ENCODE measurements at regions not wholly inside any gene's neighbourhood (a gene's known extent, or its start where the extent isn't known, plus 50 kb on each side); places are given as distances from the start of the nearest gene placed in this dataset.
"Not testable (repeated sequence)": the region's sequence is repeated elsewhere in the genome, so short reads cannot be mapped to it uniquely, and the experiment has no call there.

GRCh38 chr10:62996925-62997324, 136.2 kb upstream of the NRBF2 start:
- DNase-seq (ENCODE audit: low spot score), result no peak

DNA sequence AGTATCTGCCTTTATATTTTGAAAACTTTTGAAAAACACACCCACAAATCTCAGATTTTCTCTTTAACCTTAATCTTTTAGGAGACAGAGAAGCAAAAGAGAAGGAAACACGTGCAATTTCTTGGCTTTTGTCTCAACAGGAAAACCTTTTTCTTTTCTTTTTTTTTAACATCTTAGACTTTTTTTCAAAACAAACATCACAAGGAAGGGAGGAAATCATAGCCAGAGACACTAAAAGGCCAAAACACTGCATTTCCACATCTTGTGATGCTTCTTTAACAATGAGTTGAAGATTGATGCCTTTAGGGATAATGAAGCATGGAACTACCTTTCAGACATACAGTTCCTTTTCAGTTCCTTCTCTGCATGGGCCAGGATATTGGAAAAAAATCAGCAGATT, 136.6 kb upstream of the NRBF2 start:
- no peak for DNase-seq (ENCODE audit: low spot score)

GRCh38 chr10:62993121-62993520, 140.0 kb upstream of the NRBF2 start:
- DNase-seq (ENCODE audit: low spot score), result no peak

- DNase-seq (ENCODE audit: low spot score), result no peak
These were observed 140.9 kb upstream of the NRBF2 start for GRCh38 chr10:62992145-62992721.

GRCh38 chr10:62990126-62990525, 143.0 kb upstream of the NRBF2 start:
- no peak for DNase-seq (ENCODE audit: low spot score)

- DNase-seq (ENCODE audit: low spot score), result no peak
These were observed 147.1 kb upstream of the NRBF2 start for GRCh38 chr10:62985807-62986600.

- no peak for DNase-seq (ENCODE audit: low spot score)
These were observed 152.0 kb upstream of the NRBF2 start for GRCh38 chr10:62981096-62981495.

DNA sequence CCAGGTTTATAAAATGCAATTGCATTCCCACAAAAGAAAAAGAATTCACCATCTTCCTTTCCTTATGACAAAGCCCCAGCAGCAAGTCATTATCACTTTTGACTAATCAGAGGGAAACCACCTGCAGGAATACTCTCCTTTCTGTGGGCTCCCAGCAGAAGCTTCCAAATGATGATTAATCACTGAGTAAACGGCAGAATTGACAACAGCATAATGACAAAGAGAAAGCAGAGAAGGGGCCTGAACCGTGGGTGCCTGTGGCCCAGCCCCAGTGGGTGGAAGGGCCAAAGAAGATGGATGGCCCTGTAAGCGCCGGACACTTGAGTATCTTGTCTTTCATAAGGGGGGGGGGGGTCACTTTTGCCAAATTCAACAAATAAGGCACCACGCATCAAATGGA, 152.4 kb upstream of the NRBF2 start:
- no peak for DNase-seq (ENCODE audit: low spot score)

DNA sequence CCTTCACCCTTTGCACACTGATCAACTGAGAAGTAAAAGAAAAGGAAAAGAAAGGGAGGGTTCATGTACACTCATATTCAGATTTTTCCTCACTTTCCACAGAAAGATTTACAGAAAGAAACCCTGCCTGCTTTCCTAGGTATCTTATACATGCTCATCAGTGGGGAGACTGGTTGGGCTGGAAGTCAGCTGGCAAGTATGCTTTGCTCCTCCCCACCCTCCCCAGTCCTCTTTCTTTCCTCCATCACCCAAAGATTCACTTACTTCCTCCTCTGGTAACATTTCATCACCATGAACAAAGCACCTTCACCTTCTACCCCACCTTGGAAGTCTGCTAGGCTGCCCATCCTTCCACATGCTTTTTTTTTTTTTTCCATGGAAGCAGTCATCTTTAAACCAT, 153.2 kb upstream of the NRBF2 start:
- DNase-seq (ENCODE audit: low spot score), result no peak

- DNase-seq (ENCODE audit: low spot score), result no peak
These were observed 154.6 kb upstream of the NRBF2 start for GRCh38 chr10:62978482-62978881.

- DNase-seq (ENCODE audit: low spot score), result not testable (repeated sequence)
These were observed 158.3 kb upstream of the NRBF2 start for GRCh38 chr10:62974795-62975194.

DNA sequence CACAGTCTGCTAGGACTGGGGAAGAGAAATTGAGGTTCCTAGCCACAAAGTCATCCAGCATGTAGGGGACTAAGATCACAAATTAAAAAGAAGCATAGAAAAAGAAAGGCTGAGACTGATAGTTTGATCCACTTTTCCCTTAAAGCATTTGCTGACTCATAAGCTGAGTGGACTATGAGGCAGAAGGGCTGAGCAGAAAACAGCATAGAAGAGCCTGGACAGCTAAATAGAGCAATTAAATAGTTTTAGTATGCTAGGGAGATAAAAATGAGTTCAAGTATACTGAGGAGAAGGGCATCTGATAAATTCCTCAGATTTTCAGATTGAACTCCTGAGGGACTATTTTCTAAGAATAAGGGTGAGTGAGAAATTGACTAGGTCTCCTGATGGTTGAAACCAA, 155.9 kb upstream of the EGR2 start:
- no peak for DNase-seq (ENCODE audit: low spot score)

DNA sequence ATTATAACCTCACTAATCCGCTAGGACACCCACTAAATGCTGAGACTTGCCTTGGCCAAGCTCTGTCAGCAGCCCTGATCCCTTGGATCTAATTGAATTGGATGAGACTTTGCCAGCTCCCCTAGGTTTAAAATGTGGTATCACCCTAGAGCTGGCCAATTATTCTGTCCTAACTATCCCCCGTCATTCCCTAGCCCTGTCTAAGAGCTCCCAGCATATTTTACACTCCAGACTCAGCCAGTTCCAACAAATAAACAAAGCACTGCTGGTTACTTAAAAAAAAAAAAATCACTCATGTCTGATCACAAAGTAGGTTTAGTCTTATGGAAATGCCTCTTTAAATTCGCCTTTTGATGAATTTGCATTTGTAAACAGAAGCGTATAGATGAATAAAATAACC, 147.9 kb upstream of the EGR2 start:
- no peak for DNase-seq (ENCODE audit: low spot score)

DNA sequence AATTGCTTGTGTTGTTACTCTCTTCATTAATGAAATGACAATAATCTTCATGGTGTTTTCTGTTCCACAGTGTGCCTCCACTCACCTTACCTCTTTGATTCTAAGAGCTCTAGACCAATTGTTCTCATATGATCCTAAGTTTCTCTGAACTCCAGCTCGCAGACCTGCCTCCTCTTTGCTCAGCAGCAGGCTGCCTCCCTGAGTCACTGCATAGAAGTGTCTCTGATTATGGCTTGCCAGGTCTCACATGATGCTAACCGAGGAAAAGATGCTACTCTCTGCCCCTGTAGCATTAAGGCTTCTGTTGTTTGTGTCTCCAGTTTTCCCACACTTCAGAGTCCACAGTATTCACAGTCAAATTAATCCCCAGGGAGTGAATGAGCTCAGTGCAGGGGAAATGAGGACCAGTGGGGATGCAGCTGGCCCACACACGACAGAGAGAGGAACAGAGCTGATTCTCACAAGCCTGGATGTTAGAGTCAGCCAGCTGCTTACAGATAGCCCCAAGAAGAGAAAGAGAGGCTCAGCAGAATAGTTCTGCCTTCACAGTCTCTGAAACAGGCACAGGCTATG, 145.9 kb upstream of the EGR2 start:
- DNase-seq (ENCODE audit: low spot score), result no peak

GRCh38 chr10:62960416-62960815, 144.2 kb upstream of the EGR2 start:
- DNase-seq (ENCODE audit: low spot score), result no peak

GRCh38 chr10:62959553-62959952, 143.4 kb upstream of the EGR2 start:
- DNase-seq (ENCODE audit: low spot score), result no peak

DNA sequence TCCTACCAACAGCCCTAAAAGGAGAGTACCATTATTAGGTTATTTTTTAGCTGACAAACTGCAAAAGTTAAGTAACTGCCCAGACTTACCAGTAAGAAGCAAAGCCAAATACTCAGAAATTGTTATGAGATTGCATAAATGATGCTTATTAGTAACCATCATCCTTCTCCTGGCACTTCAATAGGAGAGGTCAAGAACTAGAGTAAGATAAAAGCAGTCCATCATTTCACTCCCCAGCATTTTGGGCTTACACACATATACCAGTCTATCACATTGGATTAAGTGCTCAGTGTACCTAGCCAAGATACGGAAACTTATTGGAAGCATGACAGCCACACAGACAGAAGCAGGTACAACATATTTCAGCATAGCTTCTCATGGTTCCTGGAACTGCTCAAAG, 142.8 kb upstream of the EGR2 start:
- no peak for DNase-seq (ENCODE audit: low spot score)

DNA sequence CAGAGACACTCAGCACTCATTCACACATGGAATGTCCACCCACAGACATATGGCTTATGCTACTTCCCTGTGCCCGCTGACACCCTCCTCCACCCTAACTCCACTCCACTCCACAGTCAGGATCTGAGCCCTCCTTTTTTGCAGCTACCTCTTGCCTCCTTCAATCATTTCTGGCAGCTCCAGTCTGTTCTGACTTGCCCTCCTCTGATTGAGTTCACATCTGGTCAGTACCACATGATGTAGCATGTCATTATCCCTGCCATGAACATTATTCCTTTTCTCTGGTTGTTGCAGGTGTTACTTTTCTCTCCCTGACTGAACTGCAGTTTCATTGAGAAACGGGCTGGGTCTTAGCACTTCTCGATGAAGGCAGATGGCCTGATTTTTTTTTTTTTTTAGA, 130.1 kb upstream of the EGR2 start:
- no peak for DNase-seq (ENCODE audit: low spot score)

GRCh38 chr10:62939698-62940097, 123.5 kb upstream of the EGR2 start:
- DNase-seq (ENCODE audit: low spot score), result no peak

GRCh38 chr10:62938672-62939071, 122.5 kb upstream of the EGR2 start:
- no peak for DNase-seq (ENCODE audit: low spot score)

DNA sequence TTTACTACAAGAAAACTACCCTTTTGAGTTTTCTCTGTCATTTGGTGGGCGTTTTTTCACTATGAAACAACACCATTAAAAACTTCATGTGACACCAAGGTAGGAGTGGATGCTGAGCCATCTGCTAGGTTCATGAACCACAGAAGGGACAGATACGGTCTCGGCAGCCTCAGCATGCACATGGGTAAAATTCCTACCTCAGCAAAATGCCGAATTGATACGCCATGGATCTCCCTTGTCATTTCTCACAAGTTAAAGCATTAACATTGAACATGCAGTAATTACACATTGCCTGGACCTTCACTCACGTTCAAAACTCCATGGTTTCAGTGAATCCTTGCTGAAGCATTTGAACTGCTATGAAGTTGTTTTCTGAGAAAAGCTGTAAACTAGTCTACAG, 121.5 kb upstream of the EGR2 start:
- no peak for DNase-seq (ENCODE audit: low spot score)

DNA sequence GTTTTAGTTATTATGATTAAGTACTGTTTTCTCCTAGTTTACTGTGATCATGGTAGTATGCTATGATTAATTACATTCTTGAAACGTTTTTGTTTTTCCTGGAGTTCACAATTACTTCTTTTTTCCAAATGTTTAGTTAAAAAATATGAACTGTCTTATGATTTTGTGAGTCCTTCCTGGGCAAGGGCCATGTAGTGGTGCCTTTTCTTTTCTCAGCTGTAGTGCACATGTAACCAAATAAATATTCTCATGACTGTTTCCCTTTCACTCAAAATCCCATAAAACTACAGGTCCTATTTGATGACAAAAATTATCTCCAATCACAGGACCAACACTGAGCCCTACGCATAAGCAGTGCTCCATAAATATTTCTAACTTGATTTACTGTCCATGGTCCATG, 118.9 kb upstream of the EGR2 start:
- DNase-seq (ENCODE audit: low spot score), result no peak

DNA sequence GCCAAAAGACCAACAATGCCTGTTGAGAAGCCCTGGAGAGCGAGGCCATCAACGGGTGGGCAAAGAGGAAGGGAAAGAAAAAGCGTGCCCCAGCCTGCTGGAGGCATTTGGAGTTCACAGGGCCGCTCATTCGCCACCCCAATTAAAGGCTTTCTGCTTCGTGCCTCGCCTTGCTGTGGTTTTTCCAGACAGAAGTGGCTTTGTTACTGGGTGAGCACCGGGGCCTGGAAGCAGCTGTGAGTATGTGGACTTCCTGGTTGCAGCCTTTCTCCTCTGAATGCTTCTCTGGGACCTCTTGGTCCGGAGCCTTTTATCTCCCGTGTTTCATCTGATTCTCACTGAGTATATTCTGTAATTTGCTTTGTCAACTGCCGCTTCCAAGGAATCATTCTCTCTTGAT, 118.1 kb upstream of the EGR2 start:
- no peak for DNase-seq (ENCODE audit: low spot score)

DNA sequence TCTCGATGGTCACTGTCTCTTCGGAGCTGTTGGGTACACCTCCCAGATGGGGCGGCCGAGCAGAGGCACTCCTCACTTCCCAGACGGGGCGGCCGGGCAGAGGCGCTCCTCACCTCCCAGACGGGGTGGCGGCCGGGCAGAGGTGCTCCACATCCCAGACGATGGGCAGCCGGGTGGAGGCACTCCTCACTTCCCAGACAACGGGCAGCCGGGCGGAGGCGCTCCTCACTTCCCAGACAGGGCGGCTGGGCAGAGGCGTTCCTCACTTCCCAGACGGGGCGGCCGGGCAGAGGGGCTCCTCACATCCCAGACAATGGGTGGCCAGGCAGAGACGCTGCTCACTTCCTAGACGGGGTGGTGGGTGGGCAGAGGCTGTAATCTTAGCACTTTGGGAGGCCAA, 112.6 kb upstream of the EGR2 start:
- not testable (repeated sequence) for DNase-seq (ENCODE audit: low spot score)
